ENCODE measurements at regions not wholly inside any gene's neighbourhood (a gene's known extent, or its start where the extent isn't known, plus 50 kb on each side); places are given as distances from the start of the nearest gene placed in this dataset.
A peak's percentile ranks its signal among the peaks of the same experiment; 100 is the strongest.
"Not testable (repeated sequence)": the region's sequence is repeated elsewhere in the genome, so short reads cannot be mapped to it uniquely, and the experiment has no call there.

- no peak for DNase-seq (ENCODE audit: low spot score)
Measured at GRCh38 chr2:36235426-36235825, 120.2 kb upstream of the CRIM1 start.

- DNase-seq (ENCODE audit: low spot score) = no peak
Measured at GRCh38 chr2:36223259-36223658, 132.3 kb upstream of the CRIM1 start.

GRCh38 chr2:36222485-36222884 lies 133.1 kb upstream of the CRIM1 start:
- DNase-seq (ENCODE audit: low spot score) = no peak

- DNase-seq (ENCODE audit: low spot score) = no peak
Measured at GRCh38 chr2:36214691-36215090, 140.9 kb upstream of the CRIM1 start.

GRCh38 chr2:36203366-36203765 lies 152.2 kb upstream of the CRIM1 start:
- DNase-seq (ENCODE audit: low spot score) = no peak

GRCh38 chr2:36197181-36197971 lies 158.2 kb upstream of the CRIM1 start:
- no peak for DNase-seq (ENCODE audit: low spot score)

- no peak for DNase-seq (ENCODE audit: low spot score)
Measured at GRCh38 chr2:36193680-36194079, 161.9 kb upstream of the CRIM1 start.

- DNase-seq (ENCODE audit: low spot score) = no peak
Measured at GRCh38 chr2:36192983-36193382, 162.6 kb upstream of the CRIM1 start.

GRCh38 chr2:36190097-36190496 lies 165.5 kb upstream of the CRIM1 start:
- DNase-seq (ENCODE audit: low spot score) = no peak

- DNase-seq (ENCODE audit: low spot score) = no peak
Measured at GRCh38 chr2:36185624-36186023, 170.0 kb upstream of the CRIM1 start.

GRCh38 chr2:36184848-36185247 lies 170.7 kb upstream of the CRIM1 start:
- DNase-seq (ENCODE audit: low spot score) = no peak

- not testable (repeated sequence) for DNase-seq (ENCODE audit: low spot score)
Measured at GRCh38 chr2:36180789-36181482, 174.6 kb upstream of the CRIM1 start.

- not testable (repeated sequence) for DNase-seq (ENCODE audit: low spot score)
Measured at GRCh38 chr2:36180293-36180692, 175.3 kb upstream of the CRIM1 start.

- not testable (repeated sequence) for DNase-seq (ENCODE audit: low spot score)
Measured at GRCh38 chr2:36179668-36180269, 175.8 kb upstream of the CRIM1 start.

- DNase-seq (ENCODE audit: low spot score) = peak; percentile 78
Measured at GRCh38 chr2:36178384-36178783, 177.2 kb upstream of the CRIM1 start.

- no peak for DNase-seq (ENCODE audit: low spot score)
Measured at GRCh38 chr2:36177282-36177681, 178.3 kb upstream of the CRIM1 start.

- DNase-seq (ENCODE audit: low spot score) = no peak
Measured at GRCh38 chr2:36174920-36175319, 180.7 kb upstream of the CRIM1 start.

GRCh38 chr2:36173760-36174404 lies 181.7 kb upstream of the CRIM1 start:
- peak; percentile 33 for DNase-seq (ENCODE audit: low spot score)

- DNase-seq (ENCODE audit: low spot score) = no peak
Measured at GRCh38 chr2:36172824-36173223, 182.8 kb upstream of the CRIM1 start.

- no peak for DNase-seq (ENCODE audit: low spot score)
Measured at GRCh38 chr2:36170805-36171204, 184.8 kb upstream of the CRIM1 start.

GRCh38 chr2:36169843-36170242 lies 185.7 kb upstream of the CRIM1 start:
- DNase-seq (ENCODE audit: low spot score) = no peak

- DNase-seq (ENCODE audit: low spot score) = no peak
Measured at GRCh38 chr2:36168115-36168514, 187.5 kb upstream of the CRIM1 start.

GRCh38 chr2:36165132-36165531 lies 190.4 kb upstream of the CRIM1 start:
- DNase-seq (ENCODE audit: low spot score) = no peak
